Skeletal muscle satellite cell (primary cell): ENCODE measurements at regions not wholly inside any gene's neighbourhood (a gene's known extent, or its start where the extent isn't known, plus 50 kb on each side); places are given as distances from the start of the nearest gene placed in this dataset.

ENCODE experiments used
- H3K27me3 ChIP-seq: 2 replicates; pipeline ENCODE4 v1.7.0; 2013; ENCODE audit warnings: low read length; ENCODE audit not compliant: control insufficient read depth, insufficient read depth
- H3K36me3 ChIP-seq: 2 replicates; pipeline ENCODE4 v1.7.0; 2013; ENCODE audit warnings: mild to moderate bottlenecking, control low read depth, low read length; ENCODE audit not compliant: insufficient read depth
- H3K4me1 ChIP-seq: 2 replicates; pipeline ENCODE4 v1.7.0; 2013; ENCODE audit warnings: low read length; ENCODE audit not compliant: control insufficient read depth, insufficient read depth
- H3K4me2 ChIP-seq: 2 replicates; pipeline ENCODE4 v1.7.0; 2013; ENCODE audit warnings: mild to moderate bottlenecking, low read length
- H3K4me3 ChIP-seq: 2 replicates; pipeline ENCODE4 v1.7.0; 2013; ENCODE audit warnings: low read length
- H3K9ac ChIP-seq: 2 replicates; pipeline ENCODE4 v1.7.0; 2013; ENCODE audit warnings: mild to moderate bottlenecking, low read depth, low read length, moderate library complexity
- H3K9me3 ChIP-seq: replicated peaks from 2 replicates; pipeline ENCODE4 v1.7.0; 2013; ENCODE audit warnings: mild to moderate bottlenecking, control low read depth, low read length

DNA sequence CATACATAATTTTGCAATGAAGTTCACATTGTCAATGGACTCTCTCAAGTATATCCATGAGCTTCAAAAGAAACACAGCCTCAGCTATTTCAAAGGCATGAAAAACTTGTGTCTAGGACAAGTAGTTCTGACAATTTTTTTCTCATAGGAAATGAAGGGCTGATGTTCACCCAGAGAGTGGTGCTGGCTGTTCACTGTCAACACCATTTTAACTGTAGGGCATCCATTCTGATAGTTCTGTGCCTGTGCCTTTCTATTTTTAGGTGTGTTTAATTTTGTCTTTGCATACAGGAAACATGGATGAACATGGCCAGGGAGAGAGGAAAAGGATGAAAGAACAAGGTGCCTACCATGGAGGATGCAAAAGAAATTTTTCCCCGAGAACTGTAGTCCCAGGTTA lies 135.3 kb upstream of the MAP9 start:
- H3K4me3 ChIP-seq, result no peak overlapping the region
- H3K9me3 ChIP-seq, result no peaks in the 10 kb centered on the region
- H3K36me3 ChIP-seq, result no peaks in the 10 kb centered on the region
- H3K4me1 ChIP-seq, result no peaks in the 10 kb centered on the region
- no peak overlapping the region for H3K9ac ChIP-seq
- H3K4me2 ChIP-seq, result no peak overlapping the region
- no peaks in the 10 kb centered on the region for H3K27me3 ChIP-seq

DNA sequence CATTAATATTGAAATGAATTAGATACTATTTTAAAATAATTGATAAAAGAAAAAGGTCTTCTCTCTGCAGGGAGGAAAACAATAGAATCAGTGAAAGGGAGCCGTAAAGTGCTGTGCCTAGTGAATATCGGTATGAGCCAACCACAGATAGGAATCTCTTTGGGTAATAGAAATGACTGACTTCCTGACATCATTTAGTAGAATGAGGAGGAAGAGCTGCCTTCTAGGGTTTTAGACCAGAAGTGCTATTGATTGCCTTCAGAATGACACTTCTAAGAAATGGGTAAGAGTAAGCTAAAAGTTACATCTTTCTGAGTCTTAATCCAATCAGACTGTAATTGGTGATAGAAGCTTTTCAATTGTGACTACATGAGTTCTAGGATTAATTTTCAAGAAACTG lies 134.0 kb upstream of the MAP9 start:
- H3K9ac ChIP-seq, result no peak overlapping the region
- no peaks in the 10 kb centered on the region for H3K9me3 ChIP-seq
- no peak overlapping the region for H3K4me3 ChIP-seq
- no peak overlapping the region for H3K4me2 ChIP-seq
- H3K27me3 ChIP-seq, result no peaks in the 10 kb centered on the region
- H3K36me3 ChIP-seq, result no peaks in the 10 kb centered on the region
- H3K4me1 ChIP-seq, result no peaks in the 10 kb centered on the region

DNA sequence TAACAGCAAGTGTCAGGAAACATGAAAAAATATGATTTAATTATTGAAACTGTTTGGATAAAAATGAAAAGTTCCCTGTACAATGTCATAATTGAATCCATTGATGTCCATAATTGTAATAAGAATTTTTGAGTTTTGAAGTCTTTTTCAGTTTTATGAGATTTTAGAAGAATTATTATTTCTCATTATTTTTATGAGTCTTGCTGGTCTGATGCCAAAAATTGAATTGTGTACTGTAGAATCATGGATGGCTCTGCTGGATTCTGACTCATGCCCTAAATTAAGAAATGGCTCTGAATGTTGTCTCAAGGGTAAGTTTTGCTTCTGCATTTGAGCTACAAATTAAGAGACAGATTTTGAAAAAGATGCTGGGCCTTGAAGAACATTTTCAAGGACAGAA lies 132.8 kb upstream of the MAP9 start:
- no peaks in the 10 kb centered on the region for H3K4me1 ChIP-seq
- no peaks in the 10 kb centered on the region for H3K36me3 ChIP-seq
- H3K4me2 ChIP-seq, result no peak overlapping the region
- no peak overlapping the region for H3K4me3 ChIP-seq
- no peaks in the 10 kb centered on the region for H3K9me3 ChIP-seq
- H3K9ac ChIP-seq, result no peak overlapping the region
- H3K27me3 ChIP-seq, result no peaks in the 10 kb centered on the region

DNA sequence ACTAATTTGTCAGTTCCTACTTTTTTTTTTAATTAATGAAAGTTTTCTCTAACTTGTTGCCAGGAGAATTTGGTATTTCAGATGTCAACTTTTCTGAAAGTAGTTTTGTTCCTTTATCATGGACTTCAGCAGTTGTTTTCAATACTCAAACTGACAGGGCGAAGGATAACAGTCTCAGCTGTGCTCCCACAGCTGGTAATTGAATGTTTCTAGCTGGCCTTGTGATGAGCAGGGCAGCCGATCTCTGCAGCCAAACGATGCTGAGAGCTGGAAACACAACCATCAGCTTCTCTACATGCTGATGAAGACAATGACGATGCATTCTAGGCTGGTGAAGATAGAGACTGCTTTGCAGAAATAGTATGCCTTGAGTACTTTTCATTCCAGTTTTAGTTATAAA lies 130.0 kb upstream of the MAP9 start:
- Histone ChIP-seq H3K27me3 (no peaks in the 10 kb centered on the region), H3K9ac (no peak overlapping the region), H3K4me2 (no peak overlapping the region)

DNA sequence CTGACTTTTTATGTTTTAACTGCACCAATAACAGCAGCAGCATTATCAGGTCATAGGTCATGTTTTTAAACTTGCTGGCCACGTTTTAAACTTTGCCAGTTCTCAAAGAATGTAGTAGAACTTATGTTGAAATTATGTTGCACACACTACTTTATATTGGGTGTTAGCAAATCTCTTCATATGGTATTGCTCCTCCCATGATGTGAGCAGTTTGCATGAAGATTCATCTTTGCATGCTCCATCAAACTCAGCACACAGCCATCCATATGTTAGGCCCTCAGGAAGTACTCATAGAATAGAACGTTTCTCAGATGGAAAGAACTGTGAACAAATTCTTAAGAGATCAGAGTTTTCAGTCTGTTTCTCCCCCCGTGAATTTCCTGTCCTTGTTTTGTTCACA lies 128.6 kb upstream of the MAP9 start:
- no peak overlapping the region for H3K4me3 ChIP-seq
- no peaks in the 10 kb centered on the region for H3K9me3 ChIP-seq
- no peak overlapping the region for H3K4me2 ChIP-seq
- H3K9ac ChIP-seq, result no peak overlapping the region
- no peaks in the 10 kb centered on the region for H3K36me3 ChIP-seq
- H3K4me1 ChIP-seq, result no peaks in the 10 kb centered on the region
- no peaks in the 10 kb centered on the region for H3K27me3 ChIP-seq

More for the DNA sequence above, 130.0 kb upstream of the MAP9 start:
- H3K4me1 ChIP-seq, result no peaks in the 10 kb centered on the region
- H3K36me3 ChIP-seq, result no peaks in the 10 kb centered on the region
- H3K9me3 ChIP-seq, result no peaks in the 10 kb centered on the region
- H3K4me3 ChIP-seq, result no peak overlapping the region

DNA sequence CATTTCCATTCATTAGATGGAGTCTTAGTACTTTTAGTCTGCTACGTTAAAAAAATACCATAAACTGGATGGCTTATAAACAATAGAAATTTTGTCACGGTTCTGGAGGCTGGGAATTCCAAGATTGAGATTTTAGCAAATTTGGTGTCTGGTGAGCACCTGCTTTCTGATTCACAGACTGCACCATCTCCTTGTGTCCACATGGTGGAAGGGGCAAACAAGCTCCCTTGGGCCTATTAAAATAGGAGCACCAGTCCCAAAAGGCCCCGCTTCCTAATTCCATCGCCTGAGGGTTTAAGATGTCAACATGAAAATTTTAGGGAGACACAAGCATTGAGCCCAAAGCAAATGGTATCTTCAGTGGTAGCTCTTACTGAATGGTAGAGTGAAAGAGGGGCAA lies 120.5 kb upstream of the MAP9 start:
- Histone ChIP-seq H3K9ac (no peak overlapping the region), H3K36me3 (no peaks in the 10 kb centered on the region), H3K9me3 (no peaks in the 10 kb centered on the region), H3K4me2 (no peak overlapping the region), H3K4me3 (no peak overlapping the region), H3K27me3 (no peaks in the 10 kb centered on the region), H3K4me1 (no peaks in the 10 kb centered on the region)

DNA sequence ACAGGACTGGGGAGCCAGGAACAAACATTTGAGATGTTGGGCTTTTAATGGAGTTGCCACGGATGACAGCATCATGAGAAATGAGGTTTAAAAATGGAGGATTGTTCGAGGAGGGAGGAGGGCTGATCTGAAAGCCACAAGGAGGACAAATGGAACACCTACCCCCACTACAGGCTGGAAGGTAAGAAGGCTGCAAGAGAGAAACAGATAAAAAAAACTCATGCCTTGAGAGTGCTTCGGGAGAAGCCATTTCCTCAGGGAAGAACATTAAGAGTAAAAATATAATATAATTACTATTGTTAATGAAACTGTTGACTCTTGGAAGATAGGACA lies 119.5 kb upstream of the MAP9 start:
- Histone ChIP-seq H3K27me3 (peaks cover 3% of the 10 kb centered on the region), H3K36me3 (no peaks in the 10 kb centered on the region), H3K4me2 (no peak overlapping the region), H3K4me3 (no peak overlapping the region), H3K9me3 (no peaks in the 10 kb centered on the region), H3K4me1 (no peaks in the 10 kb centered on the region), H3K9ac (no peak overlapping the region)

DNA sequence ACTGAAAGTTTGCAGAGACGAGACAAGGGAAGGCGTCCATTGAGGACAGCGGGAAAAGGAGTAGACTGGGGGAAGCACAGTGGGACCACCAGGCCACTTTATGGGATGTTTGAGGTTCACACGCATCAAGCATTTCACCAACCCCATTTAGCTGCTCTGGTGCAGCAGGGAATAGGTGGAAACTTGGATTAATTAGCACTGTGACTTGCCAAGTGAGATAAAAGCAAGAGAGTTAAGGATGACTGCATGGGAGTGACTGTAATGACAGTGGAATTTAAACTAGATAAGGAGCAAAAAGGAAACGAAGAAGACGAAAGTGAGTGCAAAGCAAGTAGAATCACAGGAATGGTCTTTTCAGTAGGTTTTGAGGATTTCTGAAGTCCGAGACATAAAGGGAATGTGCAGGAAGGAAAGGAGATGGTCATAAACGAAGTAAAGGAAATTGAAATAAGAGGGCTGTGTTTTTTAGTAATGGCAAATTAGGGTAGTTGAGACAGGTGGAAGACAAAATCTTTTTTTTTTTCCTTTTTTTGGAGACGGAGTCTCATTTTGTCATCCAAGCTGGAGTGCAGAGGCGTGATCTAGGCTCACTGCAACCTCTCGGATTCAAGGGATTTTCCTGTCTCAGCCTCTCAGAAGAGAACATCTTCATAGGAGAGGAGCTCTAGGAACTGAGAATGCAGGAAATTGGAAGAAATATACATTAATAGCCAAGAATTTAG lies 119.0 kb upstream of the MAP9 start:
- Histone ChIP-seq H3K36me3 (no peaks in the 10 kb centered on the region), H3K9me3 (no peaks in the 10 kb centered on the region), H3K4me1 (no peaks in the 10 kb centered on the region), H3K9ac (no peak overlapping the region), H3K4me3 (no peak overlapping the region), H3K4me2 (no peak overlapping the region), H3K27me3 (peaks cover 3% of the 10 kb centered on the region)

DNA sequence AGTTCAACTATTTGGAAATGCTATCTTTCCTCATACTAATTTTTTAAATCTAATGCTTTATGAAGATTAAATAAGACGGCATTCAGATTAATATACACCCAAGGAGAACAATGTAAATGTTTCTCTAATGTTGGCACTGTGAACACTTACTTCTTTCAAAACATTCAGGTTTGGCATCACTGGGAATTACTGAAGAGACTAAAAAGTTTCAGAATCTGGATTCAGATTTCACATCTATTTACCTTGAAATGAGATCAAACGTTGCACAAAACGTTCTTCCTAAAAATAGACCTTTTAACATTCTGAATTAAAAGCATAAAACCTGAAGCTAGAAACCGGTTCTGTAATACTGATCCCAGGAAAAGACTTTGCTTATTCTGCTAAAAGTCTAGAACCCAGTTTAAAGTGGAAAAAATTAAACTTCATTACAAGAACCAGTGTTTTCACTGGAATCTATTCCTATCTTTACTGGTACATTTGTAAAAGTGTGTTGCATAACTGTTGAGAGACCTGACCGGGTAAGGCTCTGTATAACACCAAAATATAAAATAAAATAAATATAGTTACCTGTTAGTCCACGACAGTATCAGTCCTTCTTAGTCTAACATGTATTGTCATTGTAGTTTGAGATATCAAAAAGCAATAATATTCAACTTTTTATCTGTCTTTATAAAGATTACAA lies 117.4 kb upstream of the MAP9 start:
- no peaks in the 10 kb centered on the region for H3K9me3 ChIP-seq
- H3K9ac ChIP-seq, result no peak overlapping the region
- H3K27me3 ChIP-seq, result peaks cover 3% of the 10 kb centered on the region
- no peak overlapping the region for H3K4me2 ChIP-seq
- no peak overlapping the region for H3K4me3 ChIP-seq
- no peaks in the 10 kb centered on the region for H3K4me1 ChIP-seq
- H3K36me3 ChIP-seq, result no peaks in the 10 kb centered on the region

DNA sequence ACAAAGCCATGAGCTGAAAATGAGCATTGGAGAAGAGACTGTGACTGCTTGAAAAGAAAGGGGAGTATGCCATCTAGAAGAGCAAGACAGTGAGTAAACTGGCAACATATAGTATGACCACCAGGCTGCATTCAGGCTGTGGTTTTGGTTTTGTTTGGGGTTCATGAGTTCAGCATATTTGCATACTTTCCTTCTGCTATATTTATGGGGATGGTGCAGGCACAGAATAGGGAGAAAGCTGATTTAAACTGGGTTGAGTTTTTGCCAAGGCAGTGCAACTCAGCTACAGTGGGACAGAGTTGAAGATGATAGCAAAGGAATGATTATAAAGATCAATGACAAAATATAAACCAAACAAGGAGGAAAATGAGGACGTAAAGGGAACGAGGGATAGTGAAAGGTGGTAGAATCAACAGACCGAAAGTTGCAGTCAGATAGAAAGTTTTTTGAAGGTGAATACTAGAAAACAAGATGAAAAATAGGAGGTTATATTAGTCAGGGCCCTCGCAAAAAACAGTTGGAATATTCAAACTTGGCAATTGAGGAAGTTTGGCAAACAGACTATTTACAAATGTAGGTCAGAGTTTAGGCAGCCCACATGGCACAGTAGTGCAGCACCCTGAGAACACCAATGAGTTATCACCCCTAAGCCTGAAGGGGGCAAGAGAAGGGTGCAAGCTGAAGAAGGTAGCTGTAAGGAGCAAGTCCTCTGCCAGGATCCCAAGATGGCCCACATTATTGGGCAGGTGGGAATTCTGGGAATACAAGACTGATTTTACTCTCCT lies 114.8 kb upstream of the MAP9 start:
- no peaks in the 10 kb centered on the region for H3K4me1 ChIP-seq
- H3K4me2 ChIP-seq, result no peak overlapping the region
- no peaks in the 10 kb centered on the region for H3K36me3 ChIP-seq
- peaks cover 3% of the 10 kb centered on the region for H3K27me3 ChIP-seq
- no peaks in the 10 kb centered on the region for H3K9me3 ChIP-seq
- no peak overlapping the region for H3K4me3 ChIP-seq
- H3K9ac ChIP-seq, result no peak overlapping the region

DNA sequence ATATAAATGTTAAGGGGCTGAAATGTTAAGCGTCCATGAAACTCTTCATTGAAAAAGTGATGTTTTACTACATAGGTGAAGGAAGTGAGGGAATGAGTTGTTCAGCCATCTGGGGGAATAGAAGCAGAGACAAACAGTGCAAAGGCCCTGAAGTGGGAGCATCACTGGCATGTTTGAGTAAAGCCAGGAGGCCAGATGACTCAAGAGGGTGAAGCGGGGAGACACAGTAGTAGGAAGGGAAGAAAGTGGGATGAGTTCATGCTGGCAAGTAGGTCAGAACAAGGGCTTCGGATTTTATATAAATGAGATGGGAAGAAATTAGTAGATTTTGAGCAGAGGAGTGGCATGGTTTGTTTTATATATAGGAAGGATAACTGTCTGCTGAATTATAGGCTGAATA lies 112.5 kb upstream of the MAP9 start:
- Histone ChIP-seq H3K27me3 (peaks cover 3% of the 10 kb centered on the region), H3K4me1 (no peaks in the 10 kb centered on the region), H3K4me2 (no peak overlapping the region), H3K36me3 (no peaks in the 10 kb centered on the region), H3K9ac (no peak overlapping the region), H3K9me3 (no peaks in the 10 kb centered on the region), H3K4me3 (no peak overlapping the region)
